Activated CD8-positive, alpha-beta memory T cell treated with anti-CD3 and anti-CD28 coated beads, Interleukin-2, amount 50 U/mL, for 48 hours (primary cell): ENCODE measurements at regions not wholly inside any gene's neighbourhood (a gene's known extent, or its start where the extent isn't known, plus 50 kb on each side); places are given as distances from the start of the nearest gene placed in this dataset.

Experiments used
- DNase-seq: peaks from one replicate; pipeline ENCODE4 v3.0.0-alpha.2; 2020

DNA sequence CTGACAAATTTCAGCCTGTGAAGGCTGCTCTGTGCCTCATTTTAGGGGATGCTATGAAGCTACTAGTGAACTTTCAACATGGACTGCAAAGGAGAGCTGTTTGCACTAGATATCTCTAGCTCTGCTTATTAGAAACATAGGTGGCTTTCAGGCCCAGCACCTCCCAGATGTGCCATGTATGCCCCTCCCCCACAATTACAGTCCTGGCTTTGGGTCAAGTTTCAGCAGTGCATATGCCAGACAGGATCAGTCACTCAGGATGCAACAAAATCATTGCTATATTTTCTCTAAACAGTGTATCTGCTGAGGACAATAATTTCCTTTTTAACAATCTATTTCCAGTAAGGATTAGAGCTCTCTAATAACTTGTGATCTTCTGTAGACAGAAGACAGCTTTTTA lies 178.8 kb upstream of the STAC start:
- DNase-seq, result no peak

DNA sequence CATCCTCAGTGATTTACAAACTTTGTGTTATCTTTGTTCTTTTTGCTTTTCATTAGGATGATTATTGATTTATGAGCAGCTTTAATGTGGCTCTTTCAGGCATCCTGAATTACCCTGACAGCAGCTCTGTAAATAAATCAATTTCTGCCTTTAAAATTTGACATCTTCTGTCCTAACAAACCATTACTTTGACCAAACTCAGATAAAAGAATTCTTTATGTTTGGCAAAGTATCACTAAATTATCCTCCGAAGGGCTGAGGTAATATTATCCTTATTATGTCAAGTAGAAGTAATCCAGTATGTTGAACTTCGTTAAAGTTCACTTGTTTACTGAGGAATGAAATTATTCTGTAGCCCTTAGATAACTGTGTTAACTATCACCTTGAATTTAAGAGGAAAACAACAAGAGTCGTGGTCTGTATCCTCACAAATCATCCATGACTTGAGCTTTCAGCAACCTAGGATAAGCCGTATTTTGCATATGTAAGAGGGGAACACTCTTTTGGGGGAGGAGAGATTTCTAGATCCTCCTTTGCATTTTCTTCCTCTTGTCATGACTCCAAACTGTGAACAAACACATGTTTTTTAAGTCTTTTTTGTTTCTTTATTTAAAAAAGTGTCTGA lies 173.2 kb upstream of the STAC start:
- DNase-seq, result no peak

- no peak for DNase-seq
These were observed 169.3 kb upstream of the STAC start for GRCh38 chr3:36210840-36211651.

DNA sequence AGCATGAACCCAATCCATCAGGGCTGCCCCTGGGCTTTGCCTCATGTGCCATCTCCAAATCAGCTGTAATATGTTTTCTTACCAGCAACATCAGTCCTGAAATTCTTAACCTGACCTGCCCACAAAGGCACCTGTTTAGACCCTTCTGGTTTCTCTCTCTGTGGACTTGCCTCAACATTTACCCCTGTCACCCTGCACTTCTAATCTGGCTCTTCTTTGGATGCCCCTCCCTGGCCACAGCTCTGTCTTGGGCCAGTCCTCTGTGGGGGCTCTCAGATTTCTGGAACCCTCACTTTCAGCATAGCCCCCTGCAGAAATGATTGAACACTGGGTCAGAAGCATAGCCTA lies 168.7 kb upstream of the STAC start:
- no peak for DNase-seq

- DNase-seq, result no peak
These were observed 168.1 kb upstream of the STAC start for GRCh38 chr3:36212251-36212650.

DNA sequence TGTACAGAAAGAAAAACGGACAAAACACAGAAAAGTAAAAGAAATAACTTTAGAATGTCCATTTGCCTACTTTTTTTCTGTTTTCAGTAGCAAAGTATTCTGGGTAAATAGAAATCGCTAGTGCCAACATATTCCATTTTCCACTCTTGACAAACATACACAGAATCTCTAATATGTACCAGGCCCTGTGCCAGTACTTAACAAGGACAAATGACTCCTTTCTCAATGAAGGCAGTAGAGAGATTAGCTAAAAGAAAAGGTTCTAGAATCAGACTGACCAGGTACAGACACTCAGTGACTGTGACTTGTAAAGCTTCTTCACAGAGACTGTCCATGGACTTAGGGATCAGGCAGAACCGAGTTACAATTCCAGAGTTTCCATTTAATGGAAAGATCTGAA lies 165.8 kb upstream of the STAC start:
- DNase-seq, result no peak

- no peak for DNase-seq
These were observed 165.1 kb upstream of the STAC start for GRCh38 chr3:36215241-36215640.

DNA sequence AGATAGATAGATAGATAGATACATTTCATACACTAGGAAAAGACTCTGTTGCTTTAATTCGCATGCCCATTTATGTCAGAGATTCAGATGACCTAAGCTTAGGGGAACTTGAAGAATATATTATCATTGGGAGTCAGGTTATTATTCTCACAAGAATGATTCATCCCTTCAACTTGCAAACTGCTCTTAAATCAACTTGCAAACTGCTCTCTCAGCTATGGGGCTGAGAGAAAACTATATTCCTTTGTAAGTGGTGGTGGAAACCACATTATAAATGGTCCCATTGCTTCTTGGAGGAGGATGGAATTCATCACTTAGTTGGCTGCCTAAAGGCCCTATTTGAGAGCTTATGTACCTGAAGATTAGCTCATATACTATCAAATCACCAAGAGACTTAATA lies 160.9 kb upstream of the STAC start:
- no peak for DNase-seq

- DNase-seq, result no peak
These were observed 160.1 kb upstream of the STAC start for GRCh38 chr3:36220173-36220572.

- DNase-seq, result no peak
These were observed 158.3 kb upstream of the STAC start for GRCh38 chr3:36221975-36222374.

GRCh38 chr3:36227980-36228379 lies 152.3 kb upstream of the STAC start:
- DNase-seq, result no peak

DNA sequence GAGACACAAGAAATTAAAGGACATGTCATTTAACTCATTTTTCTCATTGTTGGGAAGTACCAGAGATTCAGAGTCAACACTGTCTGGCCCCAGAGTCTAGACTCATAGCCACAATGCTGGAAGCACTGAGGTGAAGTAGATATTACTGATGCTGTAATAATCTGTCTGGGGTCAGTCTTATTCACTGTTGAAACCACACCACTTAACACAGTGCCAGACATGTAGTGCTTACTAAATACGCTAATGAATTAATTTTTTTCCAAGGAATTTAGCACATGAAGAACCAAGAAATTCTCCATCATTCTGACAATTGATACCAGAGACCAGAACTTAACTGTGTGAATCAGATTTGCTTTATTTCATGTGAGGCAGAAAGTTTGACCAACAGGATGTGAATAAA lies 150.8 kb upstream of the STAC start:
- no peak for DNase-seq

DNA sequence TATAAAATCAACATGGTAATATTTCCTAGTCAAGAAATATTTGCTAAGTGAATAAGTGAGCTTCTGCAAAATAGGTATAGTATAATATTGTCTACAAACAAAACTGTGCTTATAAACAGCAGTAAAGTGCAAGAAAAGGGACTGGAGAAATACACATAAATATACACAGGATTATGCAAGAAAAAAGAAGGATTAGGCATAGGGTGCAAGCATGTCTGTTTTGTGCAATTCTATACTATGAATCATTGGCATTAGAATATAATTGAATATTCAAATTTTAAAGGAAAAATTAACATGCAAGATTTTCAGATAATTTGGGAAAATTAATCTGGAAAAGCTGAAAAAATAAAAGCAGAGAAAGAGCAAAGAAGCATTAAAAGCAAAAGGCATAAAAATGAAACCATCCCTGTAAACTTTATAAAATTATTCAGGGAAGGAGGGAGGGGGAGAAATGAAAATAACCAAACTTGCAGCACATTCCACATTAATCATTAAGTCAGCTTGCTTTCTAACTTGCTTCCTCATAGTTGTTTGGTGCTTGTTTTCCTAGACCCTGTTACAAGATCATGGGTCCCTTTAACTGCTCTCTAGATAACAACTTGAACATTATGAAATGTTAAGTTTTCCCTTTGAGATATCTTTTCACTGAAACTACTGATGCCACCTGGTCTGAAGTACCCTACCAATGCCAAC lies 147.4 kb upstream of the STAC start:
- DNase-seq, result no peak

- no peak for DNase-seq
These were observed 135.6 kb upstream of the STAC start for GRCh38 chr3:36244728-36245127.

DNA sequence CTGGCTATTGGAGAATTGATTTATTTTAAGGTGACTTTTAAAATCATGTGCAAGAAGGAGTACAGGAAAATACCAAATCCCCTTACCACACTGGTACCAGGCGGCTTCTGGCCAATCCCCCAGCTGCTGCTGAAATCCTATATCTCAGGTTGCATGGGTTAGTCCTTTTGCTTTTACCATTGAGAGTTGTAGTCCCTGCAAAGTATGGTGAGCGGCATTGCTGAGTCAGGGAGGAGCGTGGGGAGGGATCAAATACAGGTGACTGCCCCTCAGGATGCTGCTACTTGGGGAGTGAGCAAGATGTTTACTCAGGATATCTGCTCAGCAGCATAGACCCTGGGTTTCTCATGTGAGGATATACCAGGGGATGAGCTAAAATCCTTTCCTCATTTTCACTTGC lies 131.9 kb upstream of the STAC start:
- DNase-seq, result no peak

DNA sequence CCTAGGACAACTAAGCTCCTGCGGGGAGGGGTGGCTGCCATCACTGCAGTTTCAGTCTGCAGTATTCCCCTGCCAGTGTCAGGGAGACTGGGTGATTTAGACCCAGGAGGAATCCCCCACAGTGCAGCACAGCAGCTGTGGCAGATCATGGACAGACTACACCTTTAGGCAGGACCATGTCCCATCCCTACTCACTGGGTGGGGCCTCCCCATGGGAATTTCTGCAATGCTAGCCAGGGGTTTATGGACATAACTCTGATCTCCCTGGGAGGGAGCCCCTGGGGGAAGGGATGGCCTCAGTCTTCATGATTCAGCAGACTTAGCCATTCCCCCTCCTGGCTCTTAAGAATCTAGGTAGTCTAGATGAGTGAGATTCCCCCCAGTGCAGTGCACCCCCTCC lies 130.1 kb upstream of the STAC start:
- no peak for DNase-seq

- DNase-seq, result no peak
These were observed 123.0 kb upstream of the STAC start for GRCh38 chr3:36257158-36257852.

DNA sequence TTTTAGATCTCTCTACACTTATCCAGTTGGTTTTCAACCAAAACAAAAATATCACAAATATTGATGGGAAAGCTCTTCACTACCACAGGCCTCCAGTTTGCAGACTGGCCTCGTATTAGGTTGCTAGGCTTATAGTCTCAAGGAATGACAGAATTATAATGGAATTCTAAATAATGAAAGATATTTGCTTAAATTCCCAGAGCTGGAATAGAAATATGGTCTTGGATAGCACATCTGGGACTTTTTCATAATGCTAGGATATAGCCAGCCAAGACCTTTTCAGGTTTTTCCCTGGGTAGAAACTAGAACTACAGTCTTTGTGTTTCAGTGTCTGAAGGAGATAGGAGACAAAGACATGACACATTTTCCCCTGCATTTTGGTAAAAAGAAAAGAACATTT lies 121.9 kb upstream of the STAC start:
- no peak for DNase-seq

- DNase-seq, result no peak
These were observed 120.7 kb upstream of the STAC start for GRCh38 chr3:36259580-36259979.

DNA sequence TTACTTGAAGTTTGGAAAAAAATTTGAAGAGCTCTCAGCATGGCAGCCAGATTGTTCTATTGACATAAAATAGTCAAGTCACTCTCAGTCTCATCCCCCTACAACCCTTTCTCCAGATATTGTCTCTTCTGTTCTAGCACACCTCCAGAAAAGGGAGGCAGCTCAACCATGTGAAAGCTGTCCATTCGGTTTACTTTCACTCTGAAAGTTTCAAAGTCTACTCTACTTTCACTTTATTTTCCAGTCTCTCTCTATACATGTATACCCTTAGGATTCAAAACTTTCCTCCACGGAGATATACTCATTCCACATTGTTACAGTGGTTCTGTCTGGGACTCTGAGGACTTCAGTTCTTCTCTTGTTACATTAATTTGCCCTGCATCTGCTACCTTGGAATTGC lies 111.0 kb upstream of the STAC start:
- DNase-seq, result no peak

DNA sequence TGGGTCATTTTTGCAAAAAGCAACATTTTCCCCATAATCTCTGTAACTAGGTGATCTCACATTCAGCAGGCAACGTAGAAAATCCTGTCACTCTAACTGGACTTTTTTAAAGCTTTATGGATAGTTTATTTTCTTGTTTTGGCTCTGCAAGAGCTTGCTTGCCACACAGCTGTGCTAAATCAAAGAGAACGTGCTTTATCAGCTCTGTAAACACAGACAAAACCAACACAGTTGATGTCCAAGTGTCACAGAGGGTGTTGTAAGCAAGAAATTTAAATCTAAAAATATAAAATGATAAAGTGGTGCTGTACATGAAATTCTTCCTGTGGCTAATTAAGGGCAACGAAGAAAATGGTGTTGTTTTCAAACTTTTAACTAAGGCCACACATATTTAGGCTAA lies 97.5 kb upstream of the STAC start:
- DNase-seq, result no peak

DNA sequence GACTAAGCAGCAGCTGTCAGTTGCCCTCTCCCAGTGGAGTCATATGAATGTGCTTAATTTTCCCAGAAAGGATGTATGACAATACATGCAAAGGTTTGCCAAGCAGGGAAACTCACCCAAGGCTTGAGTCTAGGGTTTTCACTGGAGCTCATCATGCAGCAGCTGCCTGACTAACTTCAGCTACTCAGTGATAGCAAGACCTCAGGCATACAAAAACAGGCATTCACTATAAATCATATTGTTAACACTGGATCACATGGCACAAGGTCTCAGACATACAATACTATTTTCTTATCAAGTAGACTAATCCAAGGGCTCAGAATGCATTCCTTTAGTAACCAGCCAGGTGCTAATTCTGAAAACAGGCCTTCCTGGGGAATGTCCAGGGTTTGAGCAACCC lies 85.0 kb upstream of the STAC start:
- DNase-seq, result no peak

DNA sequence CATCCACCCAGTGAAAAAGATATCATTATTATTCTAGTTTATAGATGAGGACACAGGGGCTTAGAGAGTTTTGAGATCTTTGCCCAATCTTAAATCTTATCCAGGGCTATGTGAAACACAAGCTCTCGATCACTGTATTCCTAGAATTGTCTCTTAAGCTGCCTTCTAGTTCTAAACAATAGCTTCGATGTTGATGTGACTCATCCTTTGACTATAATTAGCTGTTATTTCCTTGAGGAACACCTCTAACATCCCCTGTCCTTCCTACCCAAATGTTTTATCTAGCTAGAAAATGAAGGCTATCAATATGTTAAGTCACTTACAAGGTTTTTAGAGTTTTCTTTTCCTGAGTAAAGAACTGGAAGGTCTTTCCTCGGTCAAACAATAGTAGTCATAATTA lies 83.1 kb upstream of the STAC start:
- DNase-seq, result no peak

DNA sequence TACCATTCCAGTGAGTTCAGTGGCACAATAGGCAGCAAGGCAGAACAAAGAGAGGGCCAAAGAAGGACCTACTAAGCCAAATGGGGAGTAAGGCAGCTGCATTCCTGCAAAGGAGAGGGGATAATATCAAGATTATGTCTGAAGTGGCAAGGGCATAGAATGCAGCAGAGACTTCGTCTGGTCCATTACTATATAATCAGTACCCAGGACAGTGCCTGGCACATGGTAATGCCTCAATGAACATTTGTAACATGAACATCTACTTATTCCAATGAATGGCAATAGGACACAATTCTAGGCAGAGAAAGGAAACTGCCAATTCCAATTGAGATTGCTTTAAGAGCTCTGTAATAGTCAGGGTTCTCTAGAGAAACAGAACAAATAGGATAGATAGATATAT lies 82.1 kb upstream of the STAC start:
- DNase-seq, result no peak
